H1 (cell line): ENCODE measurements at regions not wholly inside any gene's neighbourhood (a gene's known extent, or its start where the extent isn't known, plus 50 kb on each side); places are given as distances from the start of the nearest gene placed in this dataset.

Source experiments
- ATF2 ChIP-seq: IDR thresholded peaks from 2 replicates; pipeline ENCODE4 v1.6.1; 2012; ENCODE audit warnings: low read length, inconsistent platforms
- CHD2 ChIP-seq: IDR thresholded peaks from 2 replicates; pipeline ENCODE4 v1.6.1; 2012; ENCODE audit warnings: low read length, improper control_type of control experiment
- EZH2 ChIP-seq: fragments of 200-600 bp; sonication (generic); IDR thresholded peaks from 2 replicates; pipeline ENCODE4 v1.7.1; 2012; ENCODE audit warnings: low read depth, mild to moderate bottlenecking, moderate library complexity, low read length, inconsistent platforms; ENCODE audit not compliant: severe bottlenecking
- POLR2A ChIP-seq, 2 experiments: IDR thresholded peaks; 1 replicate in 1 of 2; 2 replicates in 1 of 2; pipeline ENCODE4 v1.6.1; 2011; ENCODE audit warnings: low read depth in 2 of 2, low read length in 2 of 2, mild to moderate bottlenecking in 2 of 2; ENCODE audit errors: control extremely low read depth in 1 of 2
- RAD21 ChIP-seq, 2 experiments: IDR thresholded peaks in 1 of 2; conservative IDR thresholded peaks in 1 of 2; 2 replicates each; pipeline ENCODE4 v1.6.1; 2011; ENCODE audit warnings: low read depth in 2 of 2, low read length in 2 of 2, improper control_type of control experiment in 1 of 2, inconsistent platforms in 1 of 2, mild to moderate bottlenecking in 1 of 2, moderate library complexity in 1 of 2
- SP1 ChIP-seq: IDR thresholded peaks from 2 replicates; pipeline ENCODE4 v1.6.1; 2011; ENCODE audit warnings: low read depth, low read length

GRCh38 chr14:55927028-55927427 lies 191.2 kb upstream of the PELI2 start:
- TF ChIP-seq RAD21 (IDR thresholded peaks at IDR 0.05 in 1 of 2, conservative IDR thresholded peaks at IDR 0.05 in 1 of 2; ENCODE audit: low read depth in 2 of 2, low read length in 2 of 2) (no peak), ATF2 (no peak), POLR2A (IDR thresholded peaks at IDR 0.05; ENCODE audit: control extremely low read depth in 1 of 2, low read depth in 2 of 2, low read length in 2 of 2) (no peak), EZH2 (no peak), CHD2 (no peak), SP1 (no peak)
